Loucy (cell line): ENCODE measurements at regions not wholly inside any gene's neighbourhood (a gene's known extent, or its start where the extent isn't known, plus 50 kb on each side); places are given as distances from the start of the nearest gene placed in this dataset.

Experiments
- H2AFZ ChIP-seq: fragments of 200-600 bp; sonication (generic); 2 replicates; pipeline ENCODE4 v1.6.0; 2016; ENCODE audit warnings: antibody characterized with exemption, mild to moderate bottlenecking, low read length, moderate library complexity
- H3F3A ChIP-seq: fragments of 200-600 bp; 2 replicates; pipeline ENCODE4 v1.6.0; 2016; ENCODE audit warnings: antibody characterized with exemption, low read depth, mild to moderate bottlenecking
- H3K27me3 ChIP-seq: fragments of 200-600 bp; sonication (generic); 2 replicates; pipeline ENCODE4 v1.6.1; 2014; ENCODE audit warnings: low read length, mild to moderate bottlenecking; ENCODE audit not compliant: insufficient read depth, poor library complexity, severe bottlenecking
- H3K36me3 ChIP-seq: fragments of 200-600 bp; sonication (generic); 2 replicates; pipeline ENCODE4 v1.6.1; 2016; ENCODE audit warnings: low read length; ENCODE audit not compliant: insufficient read depth
- H3K4me1 ChIP-seq: fragments of 200-600 bp; sonication (generic); 2 replicates; pipeline ENCODE4 v1.5.1; 2014; ENCODE audit warnings: low read length, mild to moderate bottlenecking; ENCODE audit not compliant: insufficient read depth, poor library complexity, severe bottlenecking
- H3K4me2 ChIP-seq: fragments of 200-600 bp; sonication (generic); 2 replicates; pipeline ENCODE4 v1.6.0; 2014; ENCODE audit warnings: antibody characterized with exemption, low read length, low read depth, mild to moderate bottlenecking; ENCODE audit not compliant: poor library complexity, severe bottlenecking
- H3K4me3 ChIP-seq: fragments of 200-600 bp; sonication (generic); 2 replicates; pipeline ENCODE4 v1.5.1; 2014; ENCODE audit warnings: low read length, mild to moderate bottlenecking, mixed read lengths; ENCODE audit not compliant: poor library complexity, severe bottlenecking
- H3K79me2 ChIP-seq: fragments of 200-600 bp; sonication (generic); 2 replicates; pipeline ENCODE4 v1.6.1; 2014; ENCODE audit warnings: low read length; ENCODE audit not compliant: insufficient read depth
- H3K9ac ChIP-seq: fragments of 200-600 bp; sonication (generic); 2 replicates; pipeline ENCODE4 v1.6.0; 2014; ENCODE audit warnings: mild to moderate bottlenecking, low read depth, low read length, moderate library complexity; ENCODE audit not compliant: poor library complexity, severe bottlenecking
- H3K9me2 ChIP-seq: fragments of 200-600 bp; sonication (generic); replicated peaks from 2 replicates; pipeline ENCODE4 v1.6.1; 2016; ENCODE audit warnings: low read depth, low read length, mixed read lengths
- H3K9me3 ChIP-seq: fragments of 200-600 bp; sonication (generic); 2 replicates; pipeline ENCODE4 v1.6.1; 2014; ENCODE audit warnings: mild to moderate bottlenecking, antibody characterized with exemption, low read length, low read depth; ENCODE audit not compliant: insufficient read depth
- H4K20me1 ChIP-seq: fragments of 200-600 bp; sonication (generic); 2 replicates; pipeline ENCODE4 v1.6.0; 2014; ENCODE audit warnings: antibody characterized with exemption, low read length, mild to moderate bottlenecking; ENCODE audit not compliant: insufficient read depth, poor library complexity, severe bottlenecking
- CTCF ChIP-seq: fragments of 200-600 bp; sonication (generic); conservative IDR thresholded peaks from 2 replicates; pipeline ENCODE4 v1.5.1; 2014; ENCODE audit warnings: mild to moderate bottlenecking, antibody characterized with exemption, low read length
- EZH2phosphoT487 ChIP-seq: fragments of 200-600 bp; IDR thresholded peaks from 2 replicates; pipeline ENCODE4 v1.6.1; 2018; ENCODE audit warnings: antibody characterized with exemption, mild to moderate bottlenecking, moderate library complexity, borderline replicate concordance

GRCh38 chr19:31962561-31962996, 382.8 kb upstream of the ZNF507 start:
- no peak overlapping the region for H2AFZ ChIP-seq
- H3F3A ChIP-seq, result no peaks in the 10 kb centered on the region
- H3K79me2 ChIP-seq, result no peaks in the 10 kb centered on the region
- no peaks in the 10 kb centered on the region for H3K9me2 ChIP-seq
- no peaks in the 10 kb centered on the region for H4K20me1 ChIP-seq
- H3K9me3 ChIP-seq, result peaks cover 8% of the 10 kb centered on the region; the same call in 1 of the 2 replicates
- TF ChIP-seq CTCF, result no peak
- TF ChIP-seq EZH2phosphoT487, result no peak
- no peaks in the 10 kb centered on the region for H3K4me1 ChIP-seq
- no peaks in the 10 kb centered on the region for H3K27me3 ChIP-seq
- H3K36me3 ChIP-seq, result no peaks in the 10 kb centered on the region
- H3K4me2 ChIP-seq, result no peak overlapping the region
- H3K4me3 ChIP-seq, result no peak overlapping the region
- no peak overlapping the region for H3K9ac ChIP-seq

- Histone ChIP-seq H3K4me3 (no peak overlapping the region), H3K9me3 (peaks cover 8% of the 10 kb centered on the region; the same call in 1 of the 2 replicates), H3K9me2 (no peaks in the 10 kb centered on the region), H3K27me3 (no peaks in the 10 kb centered on the region), H2AFZ (no peak overlapping the region), H3K9ac (no peak overlapping the region), H3K4me2 (no peak overlapping the region), H3F3A (no peaks in the 10 kb centered on the region), H4K20me1 (no peaks in the 10 kb centered on the region), H3K79me2 (no peaks in the 10 kb centered on the region), H3K4me1 (no peaks in the 10 kb centered on the region), H3K36me3 (no peaks in the 10 kb centered on the region)
- TF ChIP-seq CTCF, result no peak
- TF ChIP-seq EZH2phosphoT487, result no peak
Measured at GRCh38 chr19:31963746-31964145, 381.7 kb upstream of the ZNF507 start.

- no peak overlapping the region for H3K9ac ChIP-seq
- H3K9me2 ChIP-seq, result no peaks in the 10 kb centered on the region
- TF ChIP-seq CTCF (no peak), EZH2phosphoT487 (no peak)
- no peaks in the 10 kb centered on the region for H3K79me2 ChIP-seq
- no peaks in the 10 kb centered on the region for H3K27me3 ChIP-seq
- no peaks in the 10 kb centered on the region for H3K36me3 ChIP-seq
- H4K20me1 ChIP-seq, result no peaks in the 10 kb centered on the region
- H3F3A ChIP-seq, result no peaks in the 10 kb centered on the region
- H3K4me2 ChIP-seq, result no peak overlapping the region
- no peaks in the 10 kb centered on the region for H3K4me1 ChIP-seq
- H2AFZ ChIP-seq, result no peak overlapping the region
- H3K9me3 ChIP-seq, result peaks cover 9% of the 10 kb centered on the region
- no peak overlapping the region for H3K4me3 ChIP-seq
Measured at GRCh38 chr19:31969016-31969415, 376.4 kb upstream of the ZNF507 start.
